Liver (tissue), 3 donors: ENCODE measurements at regions not wholly inside any gene's neighbourhood (a gene's known extent, or its start where the extent isn't known, plus 50 kb on each side); places are given as distances from the start of the nearest gene placed in this dataset.

Experiments
- EGR1 ChIP-seq, 2 donors: IDR thresholded peaks; 2 replicates each; pipeline ENCODE4 v1.6.1; 2016 to 2018; ENCODE audit warnings: antibody characterized with exemption in 2 of 2, low read depth in 2 of 2
- FOXA1 ChIP-seq: IDR thresholded peaks from 2 replicates; pipeline ENCODE4 v1.6.1; 2016; ENCODE audit warnings: antibody characterized with exemption
- GABPA ChIP-seq, 2 donors: IDR thresholded peaks in 1 of 2; conservative IDR thresholded peaks in 1 of 2; 2 replicates each; pipeline ENCODE4 v1.6.1; 2016; ENCODE audit warnings: antibody characterized with exemption in 2 of 2, mild to moderate bottlenecking in 1 of 2, moderate library complexity in 1 of 2
- JUND ChIP-seq, 2 donors: IDR thresholded peaks; 2 replicates each; pipeline ENCODE4 v1.6.1; 2016; ENCODE audit warnings: antibody characterized with exemption in 2 of 2
- RAD21 ChIP-seq, 2 donors: IDR thresholded peaks; 2 replicates each; pipeline ENCODE4 v1.6.1; 2016; ENCODE audit warnings: antibody characterized with exemption in 2 of 2, mild to moderate bottlenecking in 2 of 2
- RXRA ChIP-seq, 2 donors: IDR thresholded peaks; 2 replicates each; pipeline ENCODE4 v1.6.1; 2017 to 2018; ENCODE audit warnings: antibody characterized with exemption in 2 of 2, mild to moderate bottlenecking in 1 of 2
- SP1 ChIP-seq: IDR thresholded peaks from 2 replicates; pipeline ENCODE4 v1.6.1; 2018; ENCODE audit warnings: antibody characterized with exemption, mild to moderate bottlenecking
- TAF1 ChIP-seq: conservative IDR thresholded peaks from 2 replicates; pipeline ENCODE4 v1.6.1; 2016; ENCODE audit warnings: antibody characterized with exemption, mild to moderate bottlenecking
- YY1 ChIP-seq: IDR thresholded peaks from 2 replicates; pipeline ENCODE4 v1.6.1; 2016; ENCODE audit warnings: antibody characterized with exemption, mild to moderate bottlenecking
- TF ChIP-seq, protein P1 (sequence below): fragments of 150-350 bp; IDR thresholded peaks from 2 replicates; pipeline ENCODE4 v1.5.1; 2017; ENCODE audit warnings: improper control_type of control experiment, low read depth, low read length; ENCODE audit not compliant: missing input control
- TF ChIP-seq, protein P2 (sequence below): IDR thresholded peaks from 2 replicates; pipeline ENCODE4 v1.6.1; 2016; ENCODE audit warnings: antibody characterized with exemption
- TF ChIP-seq, protein P3 (sequence below): IDR thresholded peaks from 2 replicates; pipeline ENCODE4 v1.6.1; 2016; ENCODE audit warnings: antibody characterized with exemption, mild to moderate bottlenecking
- TF ChIP-seq, protein P4 (sequence below): IDR thresholded peaks from 2 replicates; pipeline ENCODE4 v1.6.1; 2016; ENCODE audit warnings: antibody characterized with exemption
- TF ChIP-seq, protein P5 (sequence below): IDR thresholded peaks from 2 replicates; pipeline ENCODE4 v1.6.1; 2016; ENCODE audit warnings: antibody characterized with exemption
- donor health status: healthy.
- donor health status: healthy.

DNA sequence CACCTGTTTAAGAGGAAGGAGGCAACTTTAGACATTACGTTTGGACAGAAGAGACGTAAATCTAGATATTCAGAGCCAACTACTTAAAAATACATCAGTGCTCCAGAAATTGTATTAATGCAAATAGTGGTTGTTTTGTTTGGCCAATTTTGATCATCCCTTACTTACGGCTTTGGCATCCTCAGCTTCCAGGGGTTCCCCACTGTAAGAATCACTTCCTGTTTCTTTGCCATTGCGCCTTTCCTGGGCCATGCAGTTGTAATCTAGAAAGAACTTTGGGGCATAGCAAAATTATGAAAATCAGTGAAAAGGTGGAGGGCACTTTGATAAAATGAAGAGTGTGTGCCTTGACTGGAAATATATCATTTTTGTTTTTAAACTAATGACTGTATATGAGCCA, 537.2 kb upstream of the TLE4 start:
- TF ChIP-seq, protein P1, sequence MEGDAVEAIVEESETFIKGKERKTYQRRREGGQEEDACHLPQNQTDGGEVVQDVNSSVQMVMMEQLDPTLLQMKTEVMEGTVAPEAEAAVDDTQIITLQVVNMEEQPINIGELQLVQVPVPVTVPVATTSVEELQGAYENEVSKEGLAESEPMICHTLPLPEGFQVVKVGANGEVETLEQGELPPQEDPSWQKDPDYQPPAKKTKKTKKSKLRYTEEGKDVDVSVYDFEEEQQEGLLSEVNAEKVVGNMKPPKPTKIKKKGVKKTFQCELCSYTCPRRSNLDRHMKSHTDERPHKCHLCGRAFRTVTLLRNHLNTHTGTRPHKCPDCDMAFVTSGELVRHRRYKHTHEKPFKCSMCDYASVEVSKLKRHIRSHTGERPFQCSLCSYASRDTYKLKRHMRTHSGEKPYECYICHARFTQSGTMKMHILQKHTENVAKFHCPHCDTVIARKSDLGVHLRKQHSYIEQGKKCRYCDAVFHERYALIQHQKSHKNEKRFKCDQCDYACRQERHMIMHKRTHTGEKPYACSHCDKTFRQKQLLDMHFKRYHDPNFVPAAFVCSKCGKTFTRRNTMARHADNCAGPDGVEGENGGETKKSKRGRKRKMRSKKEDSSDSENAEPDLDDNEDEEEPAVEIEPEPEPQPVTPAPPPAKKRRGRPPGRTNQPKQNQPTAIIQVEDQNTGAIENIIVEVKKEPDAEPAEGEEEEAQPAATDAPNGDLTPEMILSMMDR = no peak
- TF ChIP-seq, protein P2, sequence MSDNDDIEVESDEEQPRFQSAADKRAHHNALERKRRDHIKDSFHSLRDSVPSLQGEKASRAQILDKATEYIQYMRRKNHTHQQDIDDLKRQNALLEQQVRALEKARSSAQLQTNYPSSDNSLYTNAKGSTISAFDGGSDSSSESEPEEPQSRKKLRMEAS = no peak
- TF ChIP-seq, protein P3, sequence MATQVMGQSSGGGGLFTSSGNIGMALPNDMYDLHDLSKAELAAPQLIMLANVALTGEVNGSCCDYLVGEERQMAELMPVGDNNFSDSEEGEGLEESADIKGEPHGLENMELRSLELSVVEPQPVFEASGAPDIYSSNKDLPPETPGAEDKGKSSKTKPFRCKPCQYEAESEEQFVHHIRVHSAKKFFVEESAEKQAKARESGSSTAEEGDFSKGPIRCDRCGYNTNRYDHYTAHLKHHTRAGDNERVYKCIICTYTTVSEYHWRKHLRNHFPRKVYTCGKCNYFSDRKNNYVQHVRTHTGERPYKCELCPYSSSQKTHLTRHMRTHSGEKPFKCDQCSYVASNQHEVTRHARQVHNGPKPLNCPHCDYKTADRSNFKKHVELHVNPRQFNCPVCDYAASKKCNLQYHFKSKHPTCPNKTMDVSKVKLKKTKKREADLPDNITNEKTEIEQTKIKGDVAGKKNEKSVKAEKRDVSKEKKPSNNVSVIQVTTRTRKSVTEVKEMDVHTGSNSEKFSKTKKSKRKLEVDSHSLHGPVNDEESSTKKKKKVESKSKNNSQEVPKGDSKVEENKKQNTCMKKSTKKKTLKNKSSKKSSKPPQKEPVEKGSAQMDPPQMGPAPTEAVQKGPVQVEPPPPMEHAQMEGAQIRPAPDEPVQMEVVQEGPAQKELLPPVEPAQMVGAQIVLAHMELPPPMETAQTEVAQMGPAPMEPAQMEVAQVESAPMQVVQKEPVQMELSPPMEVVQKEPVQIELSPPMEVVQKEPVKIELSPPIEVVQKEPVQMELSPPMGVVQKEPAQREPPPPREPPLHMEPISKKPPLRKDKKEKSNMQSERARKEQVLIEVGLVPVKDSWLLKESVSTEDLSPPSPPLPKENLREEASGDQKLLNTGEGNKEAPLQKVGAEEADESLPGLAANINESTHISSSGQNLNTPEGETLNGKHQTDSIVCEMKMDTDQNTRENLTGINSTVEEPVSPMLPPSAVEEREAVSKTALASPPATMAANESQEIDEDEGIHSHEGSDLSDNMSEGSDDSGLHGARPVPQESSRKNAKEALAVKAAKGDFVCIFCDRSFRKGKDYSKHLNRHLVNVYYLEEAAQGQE = no peak
- TF ChIP-seq TAF1 = no peak
- TF ChIP-seq, protein P4, sequence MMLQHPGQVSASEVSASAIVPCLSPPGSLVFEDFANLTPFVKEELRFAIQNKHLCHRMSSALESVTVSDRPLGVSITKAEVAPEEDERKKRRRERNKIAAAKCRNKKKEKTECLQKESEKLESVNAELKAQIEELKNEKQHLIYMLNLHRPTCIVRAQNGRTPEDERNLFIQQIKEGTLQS = no peak
- TF ChIP-seq RXRA (IDR thresholded peaks at IDR 0.05) = no peak
- TF ChIP-seq YY1 = no peak
- no peak for TF ChIP-seq RAD21 (IDR thresholded peaks at IDR 0.05)
- TF ChIP-seq JUND (IDR thresholded peaks at IDR 0.05) = no peak
- TF ChIP-seq FOXA1 = no peak
- TF ChIP-seq EGR1 (IDR thresholded peaks at IDR 0.05; ENCODE audit: low read depth in 2 of 2) = no peak
- TF ChIP-seq GABPA (IDR thresholded peaks at IDR 0.05 in 1 of 2, conservative IDR thresholded peaks at IDR 0.05 in 1 of 2) = no peak
- no peak for TF ChIP-seq SP1
- TF ChIP-seq, protein P5, sequence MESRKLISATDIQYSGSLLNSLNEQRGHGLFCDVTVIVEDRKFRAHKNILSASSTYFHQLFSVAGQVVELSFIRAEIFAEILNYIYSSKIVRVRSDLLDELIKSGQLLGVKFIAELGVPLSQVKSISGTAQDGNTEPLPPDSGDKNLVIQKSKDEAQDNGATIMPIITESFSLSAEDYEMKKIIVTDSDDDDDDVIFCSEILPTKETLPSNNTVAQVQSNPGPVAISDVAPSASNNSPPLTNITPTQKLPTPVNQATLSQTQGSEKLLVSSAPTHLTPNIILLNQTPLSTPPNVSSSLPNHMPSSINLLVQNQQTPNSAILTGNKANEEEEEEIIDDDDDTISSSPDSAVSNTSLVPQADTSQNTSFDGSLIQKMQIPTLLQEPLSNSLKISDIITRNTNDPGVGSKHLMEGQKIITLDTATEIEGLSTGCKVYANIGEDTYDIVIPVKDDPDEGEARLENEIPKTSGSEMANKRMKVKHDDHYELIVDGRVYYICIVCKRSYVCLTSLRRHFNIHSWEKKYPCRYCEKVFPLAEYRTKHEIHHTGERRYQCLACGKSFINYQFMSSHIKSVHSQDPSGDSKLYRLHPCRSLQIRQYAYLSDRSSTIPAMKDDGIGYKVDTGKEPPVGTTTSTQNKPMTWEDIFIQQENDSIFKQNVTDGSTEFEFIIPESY = no peak
